ENCODE measurements at regions not wholly inside any gene's neighbourhood (a gene's known extent, or its start where the extent isn't known, plus 50 kb on each side); places are given as distances from the start of the nearest gene placed in this dataset.

GRCh38 chr4:163070023-163070422 is 96.7 kb downstream of the NAF1 start:
- DNase-seq (ENCODE audit: low read depth in 2 of 2) = peak in 1 of 2 donors; percentile 6
- H4K20me1 ChIP-seq (ENCODE audit: control insufficient read depth, extremely low read depth, insufficient read depth, low read length) = no peaks in the 10 kb centered on the region
- H3K9ac ChIP-seq (ENCODE audit: insufficient read depth, low read length) = no peak overlapping the region
- no peak overlapping the region for H2AFZ ChIP-seq (ENCODE audit: low read length)
- H3K27ac ChIP-seq (ENCODE audit: insufficient read depth, low read length) = no peak overlapping the region
- no peaks in the 10 kb centered on the region for H3K9me3 ChIP-seq (ENCODE audit: control insufficient read depth, insufficient read depth, low read depth, low read length)
- no peaks in the 10 kb centered on the region for H3K27me3 ChIP-seq (ENCODE audit: control insufficient read depth, insufficient read depth, low read length)
- no peak overlapping the region for H3K4me2 ChIP-seq (ENCODE audit: extremely low read depth, insufficient read depth, low read length)
- no peaks in the 10 kb centered on the region for H3K79me2 ChIP-seq (ENCODE audit: control insufficient read depth, insufficient read depth, low read length)
- H3K4me1 ChIP-seq (ENCODE audit: control insufficient read depth, extremely low read depth, insufficient read depth, low read length) = no peaks in the 10 kb centered on the region
- TF ChIP-seq, protein P1, sequence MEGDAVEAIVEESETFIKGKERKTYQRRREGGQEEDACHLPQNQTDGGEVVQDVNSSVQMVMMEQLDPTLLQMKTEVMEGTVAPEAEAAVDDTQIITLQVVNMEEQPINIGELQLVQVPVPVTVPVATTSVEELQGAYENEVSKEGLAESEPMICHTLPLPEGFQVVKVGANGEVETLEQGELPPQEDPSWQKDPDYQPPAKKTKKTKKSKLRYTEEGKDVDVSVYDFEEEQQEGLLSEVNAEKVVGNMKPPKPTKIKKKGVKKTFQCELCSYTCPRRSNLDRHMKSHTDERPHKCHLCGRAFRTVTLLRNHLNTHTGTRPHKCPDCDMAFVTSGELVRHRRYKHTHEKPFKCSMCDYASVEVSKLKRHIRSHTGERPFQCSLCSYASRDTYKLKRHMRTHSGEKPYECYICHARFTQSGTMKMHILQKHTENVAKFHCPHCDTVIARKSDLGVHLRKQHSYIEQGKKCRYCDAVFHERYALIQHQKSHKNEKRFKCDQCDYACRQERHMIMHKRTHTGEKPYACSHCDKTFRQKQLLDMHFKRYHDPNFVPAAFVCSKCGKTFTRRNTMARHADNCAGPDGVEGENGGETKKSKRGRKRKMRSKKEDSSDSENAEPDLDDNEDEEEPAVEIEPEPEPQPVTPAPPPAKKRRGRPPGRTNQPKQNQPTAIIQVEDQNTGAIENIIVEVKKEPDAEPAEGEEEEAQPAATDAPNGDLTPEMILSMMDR (conservative IDR thresholded peaks at IDR 0.05 in 1 of 2, IDR thresholded peaks at IDR 0.05 in 1 of 2; ENCODE audit: low read depth in 1 of 2, low read length in 2 of 2) = no peak
- no peak for TF ChIP-seq EZH2 (IDR thresholded peaks at IDR 0.05; ENCODE audit: low read length, missing control alignments)
- H3K4me3 ChIP-seq (replicated peaks in 1 of 4; ENCODE audit: control extremely low read depth in 1 of 4, insufficient read depth in 1 of 4, low read depth in 3 of 4, low read length in 4 of 4) = no peak overlapping the region
- no peaks in the 10 kb centered on the region for H3K36me3 ChIP-seq (ENCODE audit: control insufficient read depth, insufficient read depth, low read length)

DNA sequence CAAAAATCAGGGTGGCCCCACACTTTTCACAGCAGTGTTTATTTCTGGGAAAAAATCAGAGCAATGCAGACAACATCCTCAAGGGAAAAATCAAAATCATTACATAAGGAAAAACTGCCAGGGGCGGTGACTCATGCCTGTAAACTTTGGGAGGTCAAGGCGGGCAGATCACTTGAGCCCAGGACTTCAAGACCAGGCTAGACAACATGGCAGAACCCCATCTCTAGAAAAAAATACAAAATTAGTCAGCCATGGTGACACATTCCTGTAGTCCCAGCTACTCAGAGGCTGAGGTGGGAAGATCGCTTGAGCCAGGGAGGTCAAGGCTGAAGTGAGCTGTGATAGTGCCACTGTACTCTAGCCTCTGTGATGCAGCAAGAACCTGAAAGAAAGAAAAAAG is 102.8 kb downstream of the NAF1 start:
- Histone ChIP-seq H3K4me2 (ENCODE audit: extremely low read depth, insufficient read depth, low read length) (no peak overlapping the region), H3K4me3 (replicated peaks in 1 of 4; ENCODE audit: control extremely low read depth in 1 of 4, insufficient read depth in 1 of 4, low read depth in 3 of 4, low read length in 4 of 4) (no peak overlapping the region), H3K79me2 (ENCODE audit: control insufficient read depth, insufficient read depth, low read length) (no peaks in the 10 kb centered on the region), H3K9me3 (ENCODE audit: control insufficient read depth, insufficient read depth, low read depth, low read length) (no peaks in the 10 kb centered on the region), H3K27me3 (ENCODE audit: control insufficient read depth, insufficient read depth, low read length) (no peaks in the 10 kb centered on the region), H4K20me1 (ENCODE audit: control insufficient read depth, extremely low read depth, insufficient read depth, low read length) (no peaks in the 10 kb centered on the region), H3K9ac (ENCODE audit: insufficient read depth, low read length) (no peak overlapping the region), H3K4me1 (ENCODE audit: control insufficient read depth, extremely low read depth, insufficient read depth, low read length) (no peaks in the 10 kb centered on the region), H3K27ac (ENCODE audit: insufficient read depth, low read length) (no peak overlapping the region), H2AFZ (ENCODE audit: low read length) (no peak overlapping the region), H3K36me3 (ENCODE audit: control insufficient read depth, insufficient read depth, low read length) (no peaks in the 10 kb centered on the region)
- no peak for TF ChIP-seq EZH2 (IDR thresholded peaks at IDR 0.05; ENCODE audit: low read length, missing control alignments)
- TF ChIP-seq, protein P1 (conservative IDR thresholded peaks at IDR 0.05 in 1 of 2, IDR thresholded peaks at IDR 0.05 in 1 of 2; ENCODE audit: low read depth in 1 of 2, low read length in 2 of 2) = no peak
- peak in 1 of 2 donors; percentile 61 for DNase-seq (ENCODE audit: low read depth in 2 of 2)

DNA sequence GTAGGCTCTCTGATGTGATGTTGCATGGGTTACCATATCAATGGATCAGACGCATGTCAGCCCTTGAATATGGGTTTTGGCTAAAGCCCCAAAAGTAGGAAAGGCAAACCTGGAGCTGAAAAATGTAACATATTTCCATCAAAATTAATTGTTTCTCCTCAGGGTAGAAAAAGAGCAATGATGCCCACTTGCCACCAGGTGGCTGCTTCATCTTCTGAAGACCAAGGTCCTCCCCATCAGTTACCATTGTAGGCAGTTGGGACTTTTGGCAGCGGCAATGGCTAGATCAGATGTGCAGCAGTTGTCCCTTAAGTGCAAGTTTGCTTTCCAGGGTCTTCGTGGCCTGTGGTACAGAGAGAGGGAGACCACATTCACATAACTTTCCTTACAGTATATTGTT is 118.2 kb downstream of the NAF1 start:
- H4K20me1 ChIP-seq (ENCODE audit: control insufficient read depth, extremely low read depth, insufficient read depth, low read length) = no peaks in the 10 kb centered on the region
- H3K4me1 ChIP-seq (ENCODE audit: control insufficient read depth, extremely low read depth, insufficient read depth, low read length) = no peaks in the 10 kb centered on the region
- H3K9ac ChIP-seq (ENCODE audit: insufficient read depth, low read length) = no peak overlapping the region
- H3K4me2 ChIP-seq (ENCODE audit: extremely low read depth, insufficient read depth, low read length) = no peak overlapping the region
- H3K27ac ChIP-seq (ENCODE audit: insufficient read depth, low read length) = no peak overlapping the region
- no peaks in the 10 kb centered on the region for H3K27me3 ChIP-seq (ENCODE audit: control insufficient read depth, insufficient read depth, low read length)
- H3K4me3 ChIP-seq (replicated peaks in 1 of 4; ENCODE audit: control extremely low read depth in 1 of 4, insufficient read depth in 1 of 4, low read depth in 3 of 4, low read length in 4 of 4) = no peak overlapping the region
- no peaks in the 10 kb centered on the region for H3K79me2 ChIP-seq (ENCODE audit: control insufficient read depth, insufficient read depth, low read length)
- H2AFZ ChIP-seq (ENCODE audit: low read length) = no peak overlapping the region
- no peaks in the 10 kb centered on the region for H3K36me3 ChIP-seq (ENCODE audit: control insufficient read depth, insufficient read depth, low read length)
- no peaks in the 10 kb centered on the region for H3K9me3 ChIP-seq (ENCODE audit: control insufficient read depth, insufficient read depth, low read depth, low read length)
- TF ChIP-seq, protein P1 (conservative IDR thresholded peaks at IDR 0.05 in 1 of 2, IDR thresholded peaks at IDR 0.05 in 1 of 2; ENCODE audit: low read depth in 1 of 2, low read length in 2 of 2) = peak; percentile 32 to 36
- no peak for TF ChIP-seq EZH2 (IDR thresholded peaks at IDR 0.05; ENCODE audit: low read length, missing control alignments)
- peak; percentile 3 to 21 for DNase-seq (ENCODE audit: low read depth in 2 of 2)
